ENCODE measurements at regions not wholly inside any gene's neighbourhood (a gene's known extent, or its start where the extent isn't known, plus 50 kb on each side); places are given as distances from the start of the nearest gene placed in this dataset.

GRCh38 chr3:72371431-72371830 lies 476.8 kb downstream of the SHQ1 start:
- DNase-seq (ENCODE audit: low read depth), result no peak

GRCh38 chr3:72370947-72371346 lies 477.3 kb downstream of the SHQ1 start:
- DNase-seq (ENCODE audit: low read depth), result no peak

- DNase-seq (ENCODE audit: low read depth), result no peak
Measured at GRCh38 chr3:72369681-72370080, 478.6 kb downstream of the SHQ1 start.

- no peak for DNase-seq (ENCODE audit: low read depth)
Measured at GRCh38 chr3:72368331-72368975, 479.8 kb downstream of the SHQ1 start.

GRCh38 chr3:72361990-72362389 lies 486.3 kb downstream of the SHQ1 start:
- DNase-seq (ENCODE audit: low read depth), result no peak

GRCh38 chr3:72359743-72360142 lies 488.5 kb downstream of the SHQ1 start:
- DNase-seq (ENCODE audit: low read depth), result no peak

GRCh38 chr3:72355168-72355567 lies 493.1 kb downstream of the SHQ1 start:
- DNase-seq (ENCODE audit: low read depth), result no peak

- DNase-seq (ENCODE audit: low read depth), result no peak
Measured at GRCh38 chr3:72354486-72354885, 493.8 kb downstream of the SHQ1 start.

GRCh38 chr3:72353236-72354128 lies 494.8 kb downstream of the SHQ1 start:
- DNase-seq (ENCODE audit: low read depth), result no peak

GRCh38 chr3:72352176-72352575 lies 496.1 kb downstream of the SHQ1 start:
- no peak for DNase-seq (ENCODE audit: low read depth)

GRCh38 chr3:72351536-72351935 lies 496.7 kb downstream of the SHQ1 start:
- DNase-seq (ENCODE audit: low read depth), result no peak

- no peak for DNase-seq (ENCODE audit: low read depth)
Measured at GRCh38 chr3:72350761-72351505, 497.3 kb downstream of the SHQ1 start.

- no peak for DNase-seq (ENCODE audit: low read depth)
Measured at GRCh38 chr3:72348357-72348756, 499.9 kb downstream of the SHQ1 start.

GRCh38 chr3:72347819-72348319 lies 500.4 kb downstream of the SHQ1 start:
- DNase-seq (ENCODE audit: low read depth), result peak; percentile 19

GRCh38 chr3:72346526-72346926 lies 501.7 kb downstream of the SHQ1 start:
- DNase-seq (ENCODE audit: low read depth), result no peak

GRCh38 chr3:72345980-72346379 lies 502.3 kb downstream of the SHQ1 start:
- DNase-seq (ENCODE audit: low read depth), result no peak

GRCh38 chr3:72345237-72345878 lies 502.9 kb downstream of the SHQ1 start:
- no peak for DNase-seq (ENCODE audit: low read depth)

- DNase-seq (ENCODE audit: low read depth), result no peak
Measured at GRCh38 chr3:72344647-72345046, 503.6 kb downstream of the SHQ1 start.

GRCh38 chr3:72344236-72344635 lies 504.0 kb downstream of the SHQ1 start:
- no peak for DNase-seq (ENCODE audit: low read depth)

GRCh38 chr3:72343078-72343477 lies 505.2 kb downstream of the SHQ1 start:
- DNase-seq (ENCODE audit: low read depth), result no peak

GRCh38 chr3:72342450-72342849 lies 505.8 kb downstream of the SHQ1 start:
- no peak for DNase-seq (ENCODE audit: low read depth)

GRCh38 chr3:72341920-72342319 lies 506.3 kb downstream of the SHQ1 start:
- DNase-seq (ENCODE audit: low read depth), result no peak

Measured in activated T-helper 1 cell treated with Interleukin-2 at 50 U/mL for 16 hours (primary cell).